ENCODE measurements at regions not wholly inside any gene's neighbourhood (a gene's known extent, or its start where the extent isn't known, plus 50 kb on each side); places are given as distances from the start of the nearest gene placed in this dataset.

DNA sequence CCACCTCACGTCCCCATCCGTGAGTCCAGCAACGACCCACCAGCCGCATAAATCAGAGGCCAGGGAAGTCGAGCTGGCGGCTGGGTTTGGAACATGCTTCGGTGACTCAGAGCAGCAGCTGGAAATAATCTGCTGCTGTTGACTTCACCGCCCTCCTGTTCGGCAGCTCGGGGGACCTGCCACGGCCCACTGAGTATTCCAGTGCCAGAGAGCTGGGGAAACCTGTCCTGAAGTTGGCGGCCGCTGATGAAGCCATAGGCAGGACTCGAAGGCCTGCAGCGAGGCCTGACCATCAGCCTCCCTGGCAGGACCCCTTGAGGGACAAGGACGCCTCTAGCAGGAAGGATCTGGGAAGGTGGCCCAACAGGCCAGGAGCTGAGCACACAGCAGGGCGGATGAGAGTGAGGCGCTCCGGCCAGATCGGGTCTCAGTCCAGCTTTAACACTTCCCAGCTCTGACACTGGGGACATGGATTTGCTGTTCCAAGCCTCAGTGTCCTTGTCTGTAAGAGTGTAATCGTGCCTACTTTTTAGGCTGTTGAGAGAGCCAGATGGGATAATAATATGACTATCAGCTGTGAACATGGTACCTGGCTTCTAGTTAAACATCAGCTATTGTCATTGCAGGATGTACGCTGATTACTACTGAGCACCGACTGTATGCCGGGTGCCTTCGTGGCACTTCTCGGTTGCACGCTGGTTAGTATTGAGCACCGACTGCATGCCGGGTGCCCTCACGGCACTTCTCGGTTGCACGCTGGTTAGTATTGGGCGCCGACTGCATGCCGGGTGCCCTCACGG lies 50.4 kb upstream of the CIBAR2 start:
- ChIA-PET POLR2A (interaction anchor here (1.4 kb wide), 1 partner anchor 9 kb away, joined by 5 read pairs; no protein-coding TSS in a partner anchor), CTCF (interaction anchor here (0.6 to 3.1 kb wide), 10 partner anchors 10 to 448 kb away, joined by 3 to 34 read pairs (median 4); no protein-coding TSS in a partner anchor)
- DNase-seq = peak; percentile 79
- no peak for TF ChIP-seq NRF1 (IDR thresholded peaks at IDR 0.05; ENCODE audit: low read depth, low read length)
- TF ChIP-seq, protein P1, sequence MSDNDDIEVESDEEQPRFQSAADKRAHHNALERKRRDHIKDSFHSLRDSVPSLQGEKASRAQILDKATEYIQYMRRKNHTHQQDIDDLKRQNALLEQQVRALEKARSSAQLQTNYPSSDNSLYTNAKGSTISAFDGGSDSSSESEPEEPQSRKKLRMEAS (IDR thresholded peaks at IDR 0.05; ENCODE audit: low read depth) = peak; percentile 85
- TF ChIP-seq, protein P2, sequence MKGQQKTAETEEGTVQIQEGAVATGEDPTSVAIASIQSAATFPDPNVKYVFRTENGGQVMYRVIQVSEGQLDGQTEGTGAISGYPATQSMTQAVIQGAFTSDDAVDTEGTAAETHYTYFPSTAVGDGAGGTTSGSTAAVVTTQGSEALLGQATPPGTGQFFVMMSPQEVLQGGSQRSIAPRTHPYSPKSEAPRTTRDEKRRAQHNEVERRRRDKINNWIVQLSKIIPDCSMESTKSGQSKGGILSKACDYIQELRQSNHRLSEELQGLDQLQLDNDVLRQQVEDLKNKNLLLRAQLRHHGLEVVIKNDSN (IDR thresholded peaks at IDR 0.05; ENCODE audit: borderline replicate concordance, low read depth) = no peak
- TF ChIP-seq FOSL2 (IDR thresholded peaks at IDR 0.05; ENCODE audit: borderline replicate concordance, low read depth) = peak; percentile 93
- no peak for TF ChIP-seq YY1 (IDR thresholded peaks at IDR 0.05; ENCODE audit: low read depth)
- TF ChIP-seq ELF1 (IDR thresholded peaks at IDR 0.05) = no peak
- TF ChIP-seq FOXJ3 (CRISPR knock-in tag; IDR thresholded peaks at IDR 0.05) = no peak
- TF ChIP-seq TAF1 (IDR thresholded peaks at IDR 0.05; ENCODE audit: borderline replicate concordance, low read depth, low read length) = no peak
- peak; percentile 67; the same call in 1 of the 2 replicates for TF ChIP-seq MXI1 (IDR thresholded peaks at IDR 0.05; ENCODE audit: low read depth, low read length)
- TF ChIP-seq IRF3 (IDR thresholded peaks at IDR 0.05; ENCODE audit: low read depth, low read length) = no peak
- TF ChIP-seq, protein P3, sequence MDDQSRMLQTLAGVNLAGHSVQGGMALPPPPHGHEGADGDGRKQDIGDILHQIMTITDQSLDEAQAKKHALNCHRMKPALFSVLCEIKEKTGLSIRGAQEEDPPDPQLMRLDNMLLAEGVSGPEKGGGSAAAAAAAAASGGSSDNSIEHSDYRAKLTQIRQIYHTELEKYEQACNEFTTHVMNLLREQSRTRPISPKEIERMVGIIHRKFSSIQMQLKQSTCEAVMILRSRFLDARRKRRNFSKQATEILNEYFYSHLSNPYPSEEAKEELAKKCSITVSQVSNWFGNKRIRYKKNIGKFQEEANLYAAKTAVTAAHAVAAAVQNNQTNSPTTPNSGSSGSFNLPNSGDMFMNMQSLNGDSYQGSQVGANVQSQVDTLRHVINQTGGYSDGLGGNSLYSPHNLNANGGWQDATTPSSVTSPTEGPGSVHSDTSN (IDR thresholded peaks at IDR 0.05) = peak; percentile 91
- TF ChIP-seq CHD2 (IDR thresholded peaks at IDR 0.05; ENCODE audit: low read length, partially characterized antibody) = peak; percentile 67
- no peak for TF ChIP-seq CTCF (IDR thresholded peaks at IDR 0.05)
- TF ChIP-seq SMC3 (IDR thresholded peaks at IDR 0.05; ENCODE audit: low read depth, low read length) = no peak
- peak; percentile 64; the same call in 1 of the 2 replicates for TF ChIP-seq SIN3A (IDR thresholded peaks at IDR 0.05; ENCODE audit: borderline replicate concordance, low read depth, low read length)
- TF ChIP-seq JUND (IDR thresholded peaks at IDR 0.05) = peak; percentile 80
- TF ChIP-seq GATA2 (CRISPR knock-in tag; IDR thresholded peaks at IDR 0.05) = no peak
- peak; percentile 32; the same call in 1 of the 2 replicates for TF ChIP-seq POLR2AphosphoS5 (IDR thresholded peaks at IDR 0.05; ENCODE audit: low read depth, low read length)
- no peak for TF ChIP-seq RCOR1 (IDR thresholded peaks at IDR 0.05; ENCODE audit: low read length)
- TF ChIP-seq EP300 (IDR thresholded peaks at IDR 0.05; ENCODE audit: borderline replicate concordance in 1 of 2, low read depth in 1 of 2, low read length in 1 of 2) = peak; percentile 46 to 77; a peak in 2 of 4 replicates
- TF ChIP-seq FOXM1 (IDR thresholded peaks at IDR 0.05; ENCODE audit: low read depth) = no peak
- TF ChIP-seq NFIC (IDR thresholded peaks at IDR 0.05; ENCODE audit: borderline replicate concordance) = peak; percentile 85
- no peak for TF ChIP-seq RFX5 (IDR thresholded peaks at IDR 0.05; ENCODE audit: low read length)
- no peak for TF ChIP-seq RAD21 (IDR thresholded peaks at IDR 0.05; ENCODE audit: low read length)
- 0 out of 2 replicates have a peak, but pooled peaks have one; percentile 22 for TF ChIP-seq REST (IDR thresholded peaks at IDR 0.05; ENCODE audit: low read depth, low read length)
- TF ChIP-seq TCF12 (IDR thresholded peaks at IDR 0.05) = peak; percentile 97

More for the DNA sequence above, 50.4 kb upstream of the CIBAR2 start:
- Histone ChIP-seq H3K4me1 (ENCODE audit: control insufficient read depth in 1 of 2, insufficient read depth in 2 of 2, low read depth in 1 of 2, low read length in 1 of 2) (peaks cover 4 to 41% of the 10 kb centered on the region in 2 experiments), H2AFZ (ENCODE audit: low read depth) (no peak overlapping the region), H3K36me3 (replicated peaks in 1 of 2; ENCODE audit: control insufficient read depth in 1 of 2, insufficient read depth in 2 of 2, low read length in 1 of 2) (no peaks in the 10 kb centered on the region), H3K9ac (no peak overlapping the region), H3F3A (replicated peaks; ENCODE audit: insufficient read depth) (peaks cover 12% of the 10 kb centered on the region), H4K20me1 (ENCODE audit: insufficient read depth) (no peaks in the 10 kb centered on the region), H3K27ac (ENCODE audit: low read depth in 2 of 2, low read length in 1 of 2) (peak overlapping the region; percentile 53 to 88), H3K27me3 (ENCODE audit: insufficient read depth) (no peaks in the 10 kb centered on the region), H3K79me2 (ENCODE audit: insufficient read depth) (no peaks in the 10 kb centered on the region), H3K9me2 (no peaks in the 10 kb centered on the region), H3K4me3 (ENCODE audit: low read depth in 2 of 2, low read length in 1 of 2) (no peak overlapping the region), H3K9me3 (no peaks in the 10 kb centered on the region), H3K4me2 (peak overlapping the region; percentile 60; the same call in 1 of the 2 replicates)
- WGBS (ENCODE audit: low lambda C conversion rate) = 62% methylated on average over 34 of the region's 36 CpGs
